ENCODE measurements at regions not wholly inside any gene's neighbourhood (a gene's known extent, or its start where the extent isn't known, plus 50 kb on each side); places are given as distances from the start of the nearest gene placed in this dataset.

GRCh38 chr15:67892559-67893377 lies 52.9 kb upstream of the RNU6-1 start:
- TF ChIP-seq, protein P1, sequence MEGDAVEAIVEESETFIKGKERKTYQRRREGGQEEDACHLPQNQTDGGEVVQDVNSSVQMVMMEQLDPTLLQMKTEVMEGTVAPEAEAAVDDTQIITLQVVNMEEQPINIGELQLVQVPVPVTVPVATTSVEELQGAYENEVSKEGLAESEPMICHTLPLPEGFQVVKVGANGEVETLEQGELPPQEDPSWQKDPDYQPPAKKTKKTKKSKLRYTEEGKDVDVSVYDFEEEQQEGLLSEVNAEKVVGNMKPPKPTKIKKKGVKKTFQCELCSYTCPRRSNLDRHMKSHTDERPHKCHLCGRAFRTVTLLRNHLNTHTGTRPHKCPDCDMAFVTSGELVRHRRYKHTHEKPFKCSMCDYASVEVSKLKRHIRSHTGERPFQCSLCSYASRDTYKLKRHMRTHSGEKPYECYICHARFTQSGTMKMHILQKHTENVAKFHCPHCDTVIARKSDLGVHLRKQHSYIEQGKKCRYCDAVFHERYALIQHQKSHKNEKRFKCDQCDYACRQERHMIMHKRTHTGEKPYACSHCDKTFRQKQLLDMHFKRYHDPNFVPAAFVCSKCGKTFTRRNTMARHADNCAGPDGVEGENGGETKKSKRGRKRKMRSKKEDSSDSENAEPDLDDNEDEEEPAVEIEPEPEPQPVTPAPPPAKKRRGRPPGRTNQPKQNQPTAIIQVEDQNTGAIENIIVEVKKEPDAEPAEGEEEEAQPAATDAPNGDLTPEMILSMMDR (IDR thresholded peaks at IDR 0.05; ENCODE audit: control extremely low read depth, extremely low read depth, low read depth, missing control alignments): no peak
- ChIA-PET CTCF (interaction anchor here (0.8 to 1.7 kb wide), 3 partner anchors 9 to 38 kb away, joined by 3 to 4 read pairs (median 3); no protein-coding TSS in a partner anchor), POLR2A (no interaction called here)
- no peak for DNase-seq (ENCODE audit: extremely low spot score)

- ChIA-PET POLR2A (no interaction called here), CTCF (interaction anchor here (1.0 kb wide), 1 partner anchor 11 kb away, joined by 3 read pairs; no protein-coding TSS in a partner anchor)
- no peak for DNase-seq (ENCODE audit: extremely low spot score)
- TF ChIP-seq, protein P1 (IDR thresholded peaks at IDR 0.05; ENCODE audit: control extremely low read depth, extremely low read depth, low read depth, missing control alignments): no peak
Measured at GRCh38 chr15:67895237-67895636, 55.4 kb upstream of the RNU6-1 start.

GRCh38 chr15:67897646-67898339 lies 57.9 kb upstream of the RNU6-1 start:
- POLR2A ChIA-PET: no interaction called here
- CTCF ChIA-PET: interaction anchor here (0.9 kb wide), 1 partner anchor 12 kb away, joined by 3 read pairs; no protein-coding TSS in a partner anchor
- no peak for DNase-seq (ENCODE audit: extremely low spot score)
- TF ChIP-seq, protein P1 (IDR thresholded peaks at IDR 0.05; ENCODE audit: control extremely low read depth, extremely low read depth, low read depth, missing control alignments): no peak

GRCh38 chr15:67899596-67900283 lies 59.9 kb upstream of the RNU6-1 start:
- CTCF ChIA-PET: no interaction called here
- DNase-seq (ENCODE audit: extremely low spot score): no peak
- POLR2A ChIA-PET: no interaction called here
- TF ChIP-seq, protein P1 (IDR thresholded peaks at IDR 0.05; ENCODE audit: control extremely low read depth, extremely low read depth, low read depth, missing control alignments): no peak

- ChIA-PET CTCF (interaction anchor here (2.1 kb wide), 1 partner anchor 37 kb away, joined by 9 read pairs; no protein-coding TSS in a partner anchor), POLR2A (no interaction called here)
- DNase-seq (ENCODE audit: extremely low spot score): no peak
- TF ChIP-seq, protein P1 (IDR thresholded peaks at IDR 0.05; ENCODE audit: control extremely low read depth, extremely low read depth, low read depth, missing control alignments): no peak
Measured at GRCh38 chr15:67900621-67901147, 60.8 kb upstream of the RNU6-1 start.

DNA sequence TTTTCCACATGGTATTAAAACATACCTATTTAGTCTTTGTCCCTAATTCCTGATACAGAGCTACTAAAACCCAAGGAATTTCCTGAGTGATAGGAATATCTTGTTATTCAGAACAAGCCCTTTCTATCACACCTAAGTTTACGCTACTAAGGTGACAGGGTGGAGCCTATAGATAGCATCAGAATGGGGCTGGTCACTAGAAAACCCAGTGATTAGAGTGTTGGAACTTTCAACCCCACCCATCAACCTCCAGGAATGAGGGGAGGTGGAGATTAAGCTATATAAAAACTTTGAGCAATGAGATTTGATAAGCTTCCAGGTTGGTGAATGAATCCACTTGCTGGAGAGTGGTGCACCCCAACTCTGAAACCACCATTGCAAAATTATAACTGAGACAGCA lies 62.1 kb upstream of the RNU6-1 start:
- DNase-seq (ENCODE audit: extremely low spot score): no peak
- ChIA-PET POLR2A (no interaction called here), CTCF (interaction anchor here (1.0 to 2.1 kb wide), 4 partner anchors 12 to 68 kb away, joined by 3 to 9 read pairs (median 4); no protein-coding TSS in a partner anchor)

More for the DNA sequence above, 62.1 kb upstream of the RNU6-1 start:
- TF ChIP-seq, protein P1 (IDR thresholded peaks at IDR 0.05; ENCODE audit: control extremely low read depth, extremely low read depth, low read depth, missing control alignments): no peak

Measured in GM10248 (cell line).